ENCODE measurements at regions not wholly inside any gene's neighbourhood (a gene's known extent, or its start where the extent isn't known, plus 50 kb on each side); places are given as distances from the start of the nearest gene placed in this dataset.
A peak's percentile ranks its signal among the peaks of the same experiment; 100 is the strongest.
"Not testable (repeated sequence)": the region's sequence is repeated elsewhere in the genome, so short reads cannot be mapped to it uniquely, and the experiment has no call there.

GRCh38 chrX:138018145-138018799 lies 452.3 kb downstream of the ZIC3 start:
- no peak for TF ChIP-seq GATA1 (IDR thresholded peaks at IDR 0.05; ENCODE audit: low read depth, low read length)
- no peak for TF ChIP-seq POLR2A (IDR thresholded peaks at IDR 0.05; ENCODE audit: low read length)
- peak in 1 of 2 experiments; percentile 1 for DNase-seq

- DNase-seq, result no peak
- TF ChIP-seq GATA1 (IDR thresholded peaks at IDR 0.05; ENCODE audit: low read depth, low read length) (no peak), POLR2A (IDR thresholded peaks at IDR 0.05; ENCODE audit: low read length) (no peak)
These were observed 455.0 kb downstream of the ZIC3 start for GRCh38 chrX:138020941-138021340.

GRCh38 chrX:138026211-138026610 lies 460.3 kb downstream of the ZIC3 start:
- no peak for TF ChIP-seq POLR2A (IDR thresholded peaks at IDR 0.05; ENCODE audit: low read length)
- no peak for TF ChIP-seq GATA1 (IDR thresholded peaks at IDR 0.05; ENCODE audit: low read depth, low read length)
- DNase-seq, result peak in 1 of 2 experiments; percentile 0

DNA sequence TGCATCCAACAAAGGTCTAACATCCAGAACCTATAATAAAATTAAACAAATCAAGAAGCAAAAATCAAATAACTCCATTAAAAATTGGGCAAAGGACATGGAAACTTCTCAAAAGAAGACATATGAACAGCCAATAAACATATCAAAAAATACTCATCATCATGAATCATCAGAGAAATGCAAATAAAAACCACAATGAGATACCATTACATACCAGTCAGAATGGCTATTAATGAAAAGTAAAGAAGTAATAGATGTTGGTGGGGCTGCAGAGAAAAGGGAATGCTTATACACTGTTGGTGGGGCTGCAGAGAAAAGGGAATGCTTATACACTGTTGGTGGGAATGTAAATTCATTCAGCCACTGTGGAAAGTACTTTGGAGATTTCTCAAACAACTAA lies 465.8 kb downstream of the ZIC3 start:
- no peak for DNase-seq
- TF ChIP-seq GATA1 (IDR thresholded peaks at IDR 0.05; ENCODE audit: low read depth, low read length), result no peak
- TF ChIP-seq POLR2A (IDR thresholded peaks at IDR 0.05; ENCODE audit: low read length), result no peak

DNA sequence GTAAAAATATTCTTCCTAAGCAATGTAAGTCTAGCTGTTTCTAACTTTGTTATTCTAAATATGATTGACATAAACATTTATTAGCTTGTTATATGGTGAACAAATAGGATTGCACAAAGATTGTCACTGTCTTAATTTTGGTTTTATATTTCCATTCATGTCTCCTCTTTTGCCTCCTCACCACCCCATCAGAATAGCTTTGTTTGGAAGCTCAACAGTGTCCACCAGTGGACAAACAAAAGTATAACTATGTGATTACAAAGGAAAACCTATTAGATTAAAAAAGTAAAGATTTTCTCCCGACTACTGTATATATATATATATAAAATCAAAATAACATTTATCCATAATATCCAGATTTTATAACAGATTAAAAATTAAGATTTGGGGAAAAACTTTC lies 468.2 kb downstream of the ZIC3 start:
- TF ChIP-seq GATA1 (IDR thresholded peaks at IDR 0.05; ENCODE audit: low read depth, low read length) (no peak), POLR2A (IDR thresholded peaks at IDR 0.05; ENCODE audit: low read length) (no peak)
- DNase-seq, result no peak

- TF ChIP-seq POLR2A (IDR thresholded peaks at IDR 0.05; ENCODE audit: low read length), result no peak
- no peak for DNase-seq
These were observed 471.6 kb downstream of the ZIC3 start for GRCh38 chrX:138037548-138037947.

- DNase-seq, result no peak
- TF ChIP-seq POLR2A (IDR thresholded peaks at IDR 0.05; ENCODE audit: low read length) (no peak), GATA1 (IDR thresholded peaks at IDR 0.05; ENCODE audit: low read depth, low read length) (no peak)
These were observed 492.0 kb downstream of the ZIC3 start for GRCh38 chrX:138057883-138058282.

GRCh38 chrX:138058931-138059330 lies 493.0 kb downstream of the ZIC3 start:
- DNase-seq, result no peak
- TF ChIP-seq GATA1 (IDR thresholded peaks at IDR 0.05; ENCODE audit: low read depth, low read length) (no peak), POLR2A (IDR thresholded peaks at IDR 0.05; ENCODE audit: low read length) (no peak)

- TF ChIP-seq POLR2A (IDR thresholded peaks at IDR 0.05; ENCODE audit: low read length) (no peak), GATA1 (IDR thresholded peaks at IDR 0.05; ENCODE audit: low read depth, low read length) (no peak)
These were observed 501.5 kb downstream of the ZIC3 start for GRCh38 chrX:138067415-138067814.

DNA sequence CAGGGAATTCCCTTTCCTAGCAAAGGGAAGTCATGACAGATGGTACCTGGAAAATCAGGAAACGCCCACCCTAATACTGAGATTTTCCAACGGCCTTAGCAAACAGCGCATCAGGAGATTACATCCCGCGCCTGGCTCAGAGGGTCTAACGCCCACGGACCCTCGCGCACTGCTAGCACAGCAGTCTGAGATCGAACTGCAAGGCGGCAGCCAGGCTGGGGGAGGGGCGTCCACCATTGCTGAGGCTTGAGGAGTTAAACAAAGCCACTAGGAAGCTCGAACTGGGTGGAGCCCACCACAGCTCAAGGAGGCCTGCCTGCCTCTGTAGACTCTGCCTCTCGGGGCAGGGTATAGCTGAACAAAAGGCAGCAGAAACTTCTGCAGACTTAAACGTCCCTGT lies 507.7 kb downstream of the ZIC3 start:
- no peak for DNase-seq
- no peak for TF ChIP-seq POLR2A (IDR thresholded peaks at IDR 0.05; ENCODE audit: low read length)

More at GRCh38 chrX:138067415-138067814, 501.5 kb downstream of the ZIC3 start:
- no peak for DNase-seq

GRCh38 chrX:138082251-138082650 lies 516.3 kb downstream of the ZIC3 start:
- DNase-seq, result no peak

DNA sequence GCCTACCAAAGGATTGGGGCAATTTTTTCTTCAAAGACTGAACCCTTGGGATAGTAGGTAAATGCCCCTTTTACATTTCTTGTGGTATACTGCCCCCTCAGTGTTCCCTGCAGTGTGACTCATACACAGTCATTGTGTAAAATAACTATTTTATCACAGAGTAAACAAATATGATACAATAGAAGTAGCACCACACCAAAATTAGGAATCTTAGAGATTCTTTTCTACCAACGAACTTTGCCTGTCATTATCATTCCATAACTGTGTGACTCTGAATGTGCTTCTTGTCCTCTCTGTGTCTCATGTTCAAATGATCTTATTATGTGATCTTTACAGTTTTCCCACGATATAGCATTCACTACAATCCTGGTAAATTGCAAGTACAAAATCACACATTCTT lies 517.0 kb downstream of the ZIC3 start:
- no peak for DNase-seq
- TF ChIP-seq GATA1 (IDR thresholded peaks at IDR 0.05; ENCODE audit: low read depth, low read length) (no peak), POLR2A (IDR thresholded peaks at IDR 0.05; ENCODE audit: low read length) (no peak)

More at GRCh38 chrX:138082251-138082650, 516.3 kb downstream of the ZIC3 start:
- TF ChIP-seq POLR2A (IDR thresholded peaks at IDR 0.05; ENCODE audit: low read length), result no peak
- TF ChIP-seq GATA1 (IDR thresholded peaks at IDR 0.05; ENCODE audit: low read depth, low read length), result no peak

GRCh38 chrX:138110910-138111309 lies 545.0 kb downstream of the ZIC3 start:
- DNase-seq, result not testable (repeated sequence)

GRCh38 chrX:138127314-138127713 lies 561.4 kb downstream of the ZIC3 start:
- TF ChIP-seq GATA1 (IDR thresholded peaks at IDR 0.05; ENCODE audit: low read depth, low read length) (no peak), POLR2A (IDR thresholded peaks at IDR 0.05; ENCODE audit: low read length) (no peak)
- no peak for DNase-seq

DNA sequence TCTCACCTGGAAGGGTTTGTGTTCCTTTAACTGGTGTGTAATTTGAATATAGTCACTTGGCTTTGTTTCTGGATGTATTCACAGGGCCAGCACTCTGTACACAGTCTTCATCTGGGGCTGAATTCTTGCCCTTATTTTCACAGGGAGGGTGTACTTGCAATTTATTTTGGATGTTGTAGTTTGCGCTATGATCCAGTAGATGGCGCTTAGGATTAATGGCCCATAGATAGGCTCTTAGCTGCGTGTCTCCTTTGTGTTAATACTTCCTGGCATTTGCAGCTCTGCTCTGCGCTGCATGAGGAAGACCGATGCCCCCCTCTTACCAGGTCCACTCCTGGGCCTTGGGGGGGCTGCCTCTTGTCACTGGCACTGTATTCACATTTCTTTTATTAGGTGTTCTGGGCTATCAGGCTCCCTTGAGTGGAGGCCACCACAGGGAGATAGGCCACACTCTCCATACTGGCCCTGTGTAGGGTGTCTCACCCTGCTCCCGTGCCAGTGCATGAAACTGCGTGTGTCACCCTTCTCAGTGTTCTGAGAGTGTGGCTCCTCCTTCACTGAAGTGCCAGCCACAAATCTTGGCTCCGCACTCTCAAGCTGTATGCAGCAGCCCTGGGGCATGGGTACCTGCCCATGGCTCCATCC lies 562.2 kb downstream of the ZIC3 start:
- DNase-seq, result peak; percentile 4 to 25
- no peak for TF ChIP-seq POLR2A (IDR thresholded peaks at IDR 0.05; ENCODE audit: low read length)
- TF ChIP-seq GATA1 (IDR thresholded peaks at IDR 0.05; ENCODE audit: low read depth, low read length), result no peak

Measured in erythroblast (primary cell).